ENCODE measurements at regions not wholly inside any gene's neighbourhood (a gene's known extent, or its start where the extent isn't known, plus 50 kb on each side); places are given as distances from the start of the nearest gene placed in this dataset.

GRCh38 chr15:70487387-70487740 lies 276.0 kb downstream of the UACA start:
- no peak for TF ChIP-seq CTCF (IDR thresholded peaks at IDR 0.05)
- TF ChIP-seq POLR2A (IDR thresholded peaks at IDR 0.05): no peak
- H3K27ac ChIP-seq: no peak overlapping the region
- DNase-seq: no peak
- no peaks in the 10 kb centered on the region for H3K36me3 ChIP-seq
- H3K27me3 ChIP-seq: no peaks in the 10 kb centered on the region
- intact Hi-C loops (cut with DNase I; ENCODE audit: low total_unique reads): loop anchor here (5.0 kb wide), 1 partner anchor 1010 kb away; no protein-coding TSS in a partner anchor
- no peaks in the 10 kb centered on the region for H3K9me3 ChIP-seq
- H3K4me1 ChIP-seq: no peaks in the 10 kb centered on the region
- H3K4me3 ChIP-seq: no peak overlapping the region

GRCh38 chr15:70486451-70487386 lies 276.6 kb downstream of the UACA start:
- no peak for DNase-seq
- intact Hi-C loops (cut with DNase I; ENCODE audit: low total_unique reads): loop anchor here (5.0 kb wide), 1 partner anchor 1009 kb away; no protein-coding TSS in a partner anchor

GRCh38 chr15:70486012-70486411 lies 277.3 kb downstream of the UACA start:
- DNase-seq: no peak
- Histone ChIP-seq H3K9me3 (no peaks in the 10 kb centered on the region), H3K4me3 (no peak overlapping the region), H3K27me3 (no peaks in the 10 kb centered on the region), H3K4me1 (no peaks in the 10 kb centered on the region), H3K36me3 (no peaks in the 10 kb centered on the region), H3K27ac (no peak overlapping the region)
- intact Hi-C loops (cut with DNase I; ENCODE audit: low total_unique reads): loop anchor here (5.0 kb wide), 1 partner anchor 1009 kb away; no protein-coding TSS in a partner anchor
- no peak for TF ChIP-seq POLR2A (IDR thresholded peaks at IDR 0.05)
- no peak for TF ChIP-seq CTCF (IDR thresholded peaks at IDR 0.05)

More at GRCh38 chr15:70486451-70487386, 276.6 kb downstream of the UACA start:
- Histone ChIP-seq H3K9me3 (no peaks in the 10 kb centered on the region), H3K27ac (no peak overlapping the region), H3K4me3 (no peak overlapping the region), H3K36me3 (no peaks in the 10 kb centered on the region), H3K4me1 (no peaks in the 10 kb centered on the region), H3K27me3 (no peaks in the 10 kb centered on the region)
- no peak for TF ChIP-seq POLR2A (IDR thresholded peaks at IDR 0.05)

GRCh38 chr15:70484993-70485392 lies 278.4 kb downstream of the UACA start:
- intact Hi-C loops (cut with DNase I; ENCODE audit: low total_unique reads): loop anchor here (5.0 kb wide), 1 partner anchor 1008 kb away; no protein-coding TSS in a partner anchor
- no peak for DNase-seq
- H3K9me3 ChIP-seq: no peaks in the 10 kb centered on the region
- no peak for TF ChIP-seq POLR2A (IDR thresholded peaks at IDR 0.05)
- no peak for TF ChIP-seq CTCF (IDR thresholded peaks at IDR 0.05)
- no peak overlapping the region for H3K27ac ChIP-seq
- H3K4me3 ChIP-seq: no peak overlapping the region
- H3K27me3 ChIP-seq: no peaks in the 10 kb centered on the region
- no peaks in the 10 kb centered on the region for H3K36me3 ChIP-seq
- H3K4me1 ChIP-seq: no peaks in the 10 kb centered on the region

- Histone ChIP-seq H3K27me3 (no peaks in the 10 kb centered on the region), H3K4me3 (no peak overlapping the region), H3K27ac (no peak overlapping the region), H3K36me3 (no peaks in the 10 kb centered on the region), H3K9me3 (no peaks in the 10 kb centered on the region), H3K4me1 (no peaks in the 10 kb centered on the region)
- intact Hi-C loops (cut with DNase I; ENCODE audit: low total_unique reads): no loop called here
- no peak for TF ChIP-seq CTCF (IDR thresholded peaks at IDR 0.05)
- no peak for TF ChIP-seq POLR2A (IDR thresholded peaks at IDR 0.05)
- no peak for DNase-seq
Observed at GRCh38 chr15:70483513-70483912, 279.8 kb downstream of the UACA start.
